HG03159 (cell line): ENCODE measurements at regions not wholly inside any gene's neighbourhood (a gene's known extent, or its start where the extent isn't known, plus 50 kb on each side); places are given as distances from the start of the nearest gene placed in this dataset.
"Not testable (repeated sequence)": the region's sequence is repeated elsewhere in the genome, so short reads cannot be mapped to it uniquely, and the experiment has no call there.

Source experiments
- ATAC-seq: cut with Tn5 transposase; IDR thresholded peaks from one replicate; pipeline ENCODE4 v1.9.1; 2021; ENCODE audit warnings: mild to moderate bottlenecking, moderate library complexity; ENCODE audit not compliant: unreplicated experiment

DNA sequence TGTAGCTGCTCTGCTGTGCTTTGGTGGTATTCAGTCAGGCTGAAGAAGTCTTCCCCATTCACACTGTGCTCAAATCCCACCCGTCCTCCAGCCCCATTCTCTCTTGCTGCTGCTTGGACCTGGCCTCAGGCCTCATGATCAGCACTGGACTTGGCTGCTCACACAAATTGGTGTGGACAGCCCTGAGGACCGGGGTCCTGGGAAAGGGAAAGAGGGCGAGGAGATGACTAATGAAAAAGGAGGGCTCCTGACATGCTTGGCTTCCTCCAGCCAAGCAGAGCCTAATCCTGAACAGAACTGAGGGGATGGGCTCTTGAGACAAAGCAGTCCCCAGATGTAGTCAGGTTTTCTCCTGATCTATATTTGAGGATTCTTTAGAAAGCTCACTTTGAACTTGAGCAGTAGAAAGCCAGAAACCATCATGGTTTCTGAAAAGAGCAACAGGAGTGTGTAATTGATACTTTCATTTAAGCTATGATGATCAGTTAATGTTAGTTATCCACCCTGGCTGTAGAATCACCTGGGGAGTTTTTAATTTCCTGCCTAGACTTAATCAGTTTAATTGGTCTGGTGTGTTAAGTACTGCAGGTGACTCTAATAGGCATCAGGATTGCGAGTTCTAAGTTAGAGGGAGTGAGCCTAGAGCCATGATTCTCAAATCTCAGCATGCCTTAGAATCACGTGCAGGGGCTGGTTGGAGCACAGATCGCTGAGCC lies 79.4 kb upstream of the THBS1 start:
- no peak for ATAC-seq

DNA sequence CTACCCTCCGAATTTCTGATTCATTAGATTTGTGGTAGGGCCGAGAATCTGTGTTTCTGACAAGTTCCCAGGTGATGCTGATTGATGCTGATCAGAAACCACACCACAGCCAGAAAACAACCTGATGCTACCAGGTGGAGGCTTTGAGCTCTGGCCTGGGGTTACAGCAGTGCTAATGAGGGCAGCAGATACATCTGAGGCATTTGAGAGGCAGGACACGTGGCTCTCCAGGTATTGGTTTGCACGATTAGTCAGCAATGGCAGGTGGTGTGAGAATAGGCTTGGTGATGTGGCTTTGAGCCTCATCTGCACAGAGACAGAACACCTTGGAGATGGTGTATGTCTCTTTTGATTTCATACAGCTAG lies 78.8 kb upstream of the THBS1 start:
- ATAC-seq = no peak

DNA sequence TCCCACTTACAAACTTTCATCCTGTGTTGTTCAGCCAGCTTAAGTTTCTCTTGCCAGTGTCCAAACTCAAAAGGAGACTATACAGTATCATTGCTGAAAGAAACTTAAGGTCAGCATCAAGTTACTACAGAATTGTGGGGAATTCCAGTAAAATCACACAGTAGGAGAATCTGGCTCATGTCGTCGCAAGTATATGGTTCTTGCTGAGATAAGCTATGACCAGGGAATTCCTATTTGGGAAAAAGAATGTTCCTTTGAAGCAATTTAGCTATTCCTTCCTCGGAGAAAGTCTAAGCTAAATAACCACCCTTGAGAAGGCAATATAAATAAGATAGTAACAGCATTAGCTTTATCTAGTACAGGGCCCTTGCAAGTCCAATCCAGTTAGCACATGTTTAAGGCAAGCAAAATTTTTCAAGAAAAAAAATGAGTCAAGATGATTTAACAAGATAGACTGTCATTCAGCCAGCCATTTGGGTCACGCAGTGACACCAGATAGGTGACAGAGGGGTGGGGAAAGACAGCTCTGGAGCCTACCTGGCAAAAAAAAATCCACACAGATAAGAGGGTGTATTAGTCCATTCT lies 78.2 kb upstream of the THBS1 start:
- ATAC-seq = no peak

DNA sequence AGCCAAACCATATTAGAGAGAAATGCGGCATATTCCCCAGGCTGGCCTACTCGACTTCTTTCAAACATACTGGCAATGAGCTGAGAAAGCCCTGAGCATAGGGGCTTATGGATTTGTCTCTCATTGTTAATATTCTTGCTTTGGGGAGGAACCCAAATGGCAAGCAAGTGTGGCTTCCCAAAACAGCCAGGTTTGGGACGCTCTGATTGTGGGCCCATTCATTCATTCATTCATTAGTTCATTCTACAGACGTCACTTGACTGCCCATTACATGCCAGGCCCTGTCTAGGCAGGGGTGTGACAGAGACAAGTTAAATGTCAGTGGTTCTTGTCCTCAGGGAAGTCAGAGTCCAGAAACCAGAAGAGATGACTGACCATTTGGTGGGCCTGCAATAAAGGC lies 77.4 kb upstream of the THBS1 start:
- no peak for ATAC-seq

DNA sequence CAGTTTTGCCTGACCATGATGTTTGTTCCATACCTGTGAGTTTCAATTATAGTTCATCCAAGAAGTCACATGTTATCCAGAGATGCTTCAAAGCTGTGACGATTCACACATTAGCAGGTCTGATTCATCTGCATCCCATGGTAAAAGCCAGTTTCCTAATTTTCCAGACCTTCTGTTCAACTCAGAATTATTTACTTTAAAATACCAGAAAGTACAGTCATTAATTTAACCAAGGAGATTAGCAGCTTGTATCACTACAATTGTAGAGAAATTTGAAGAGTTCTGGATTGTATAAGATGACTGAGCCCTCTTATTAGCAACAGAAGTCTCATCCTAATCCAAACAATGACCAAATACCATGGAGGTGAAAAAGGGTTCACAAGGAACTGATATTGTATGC lies 76.1 kb upstream of the THBS1 start:
- no peak for ATAC-seq

DNA sequence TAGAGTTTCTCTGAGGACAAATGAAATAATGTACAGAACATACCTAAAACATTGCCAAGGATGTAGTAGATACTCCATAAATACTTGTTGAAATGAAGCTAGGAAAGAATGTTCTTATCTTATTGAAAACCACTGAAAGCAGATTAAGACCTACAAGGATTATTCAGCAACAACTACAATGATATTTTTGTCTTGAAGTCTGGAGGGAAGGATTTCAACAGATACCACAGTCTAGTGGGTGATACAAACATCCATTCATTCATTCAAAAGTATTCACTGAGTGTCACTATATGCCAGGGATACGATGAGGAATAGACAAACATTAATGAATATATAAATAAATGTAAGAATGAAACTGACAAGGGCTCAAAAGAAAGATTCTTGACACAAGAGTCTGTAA lies 74.7 kb upstream of the THBS1 start:
- no peak for ATAC-seq

DNA sequence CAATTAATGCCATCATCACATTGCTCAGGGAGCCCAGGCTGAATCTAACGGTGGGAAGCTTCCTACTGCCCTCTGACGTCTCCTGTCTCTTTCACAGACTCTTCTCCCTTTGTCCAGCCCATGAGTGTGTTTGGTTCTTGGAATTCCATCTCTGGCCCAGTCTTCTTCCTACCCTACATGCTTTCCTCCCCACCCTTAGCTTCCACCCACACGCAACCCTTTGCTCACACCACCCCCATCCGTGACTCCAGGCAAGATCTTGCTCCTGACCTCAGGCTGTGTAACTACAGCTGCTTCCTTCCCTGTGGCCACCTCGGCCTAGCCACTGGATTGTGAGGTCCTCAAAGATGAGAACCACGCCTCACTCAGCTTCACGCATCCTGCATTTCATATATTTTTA lies 72.3 kb upstream of the THBS1 start:
- ATAC-seq = no peak

DNA sequence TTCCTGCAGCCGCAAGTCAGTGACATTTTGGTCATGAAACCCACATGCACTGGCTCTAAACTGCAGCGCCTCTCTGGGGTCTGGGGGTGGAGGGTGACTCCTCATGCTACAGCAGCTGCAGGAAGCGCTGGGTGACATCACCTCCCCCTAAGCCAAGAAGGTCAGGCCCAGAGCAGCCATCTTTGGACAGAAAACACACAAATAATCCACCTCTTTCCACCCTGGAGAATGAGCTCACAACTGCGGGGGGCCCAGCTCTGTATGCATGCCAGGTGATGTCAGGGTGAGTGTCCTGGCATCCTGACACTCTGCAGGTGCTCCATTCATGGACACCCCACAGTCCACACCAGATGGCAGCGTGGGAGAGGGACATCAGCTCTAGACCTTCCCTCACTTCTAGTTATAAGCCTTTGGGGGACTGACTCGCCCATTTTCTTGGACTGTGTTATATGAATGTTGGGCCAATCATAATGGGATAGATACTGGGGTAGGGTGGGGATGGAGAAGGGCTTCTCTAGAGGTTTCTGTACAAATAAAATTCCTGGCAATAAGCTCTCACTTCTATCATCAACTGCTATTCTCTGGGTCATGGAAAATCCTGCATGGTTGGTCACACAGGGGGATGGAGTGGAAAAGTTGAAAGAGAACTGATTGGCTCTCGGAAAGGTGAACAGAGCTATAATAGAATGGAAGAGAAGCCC lies 70.7 kb upstream of the THBS1 start:
- no peak for ATAC-seq

DNA sequence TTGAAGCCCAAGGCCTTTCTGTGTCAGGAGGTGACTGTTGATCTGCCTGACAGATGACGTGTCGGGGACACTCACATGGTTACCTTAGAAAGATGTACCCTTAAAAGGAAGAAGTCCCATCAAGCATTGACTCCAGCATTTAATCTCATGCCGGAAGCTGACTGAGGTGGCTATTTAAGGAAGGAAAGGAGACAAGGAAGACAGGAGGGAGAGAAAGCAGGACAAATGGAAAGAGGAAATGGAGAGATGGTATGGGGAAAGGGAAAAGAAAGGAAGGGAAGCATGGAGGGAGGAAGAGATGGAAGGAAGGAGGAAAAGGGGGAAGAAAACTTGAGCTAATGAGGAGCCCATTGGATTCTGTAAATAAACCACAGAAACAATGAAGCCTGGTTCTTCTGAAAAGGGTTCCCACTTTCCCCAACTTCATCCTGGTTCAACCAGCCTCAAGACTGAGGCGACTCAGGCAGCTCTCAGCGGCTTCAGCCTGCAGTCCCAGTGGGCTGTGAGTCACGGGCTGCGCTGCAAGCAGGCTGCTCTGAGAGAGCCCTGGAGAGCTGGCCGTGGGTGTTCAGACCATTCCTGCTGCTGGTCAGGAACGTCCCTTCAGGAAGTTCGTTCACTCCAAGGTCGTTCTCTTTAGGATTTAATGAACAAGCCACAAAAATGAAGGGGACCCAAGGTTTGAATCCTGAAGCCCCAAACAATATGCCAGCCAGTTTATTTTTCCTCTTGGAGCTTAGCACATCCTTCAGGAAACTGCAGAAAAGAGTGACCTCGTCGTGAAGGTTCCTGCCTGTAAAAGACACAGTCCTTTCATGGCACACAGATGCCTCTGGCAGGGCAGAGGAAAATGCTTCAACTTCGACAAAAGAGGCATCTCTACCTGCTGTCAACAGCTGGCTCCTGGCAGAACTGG lies 69.6 kb upstream of the THBS1 start:
- ATAC-seq = no peak

DNA sequence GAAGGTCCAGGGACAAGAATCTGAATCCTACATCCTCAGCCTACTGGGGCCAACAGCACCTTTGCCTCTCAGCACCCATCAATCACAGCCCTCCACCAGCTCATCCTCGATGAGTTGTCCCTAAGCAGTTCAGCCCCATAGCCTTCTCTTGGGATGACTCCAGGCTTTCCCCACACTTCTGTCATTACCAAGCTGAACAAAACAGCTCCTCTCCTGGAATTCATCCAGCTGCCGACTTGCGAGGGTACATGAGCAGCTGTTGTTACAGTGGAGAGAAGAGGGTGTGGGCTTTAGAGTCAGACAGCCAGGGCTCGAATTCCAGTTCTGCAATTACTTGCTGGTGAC lies 69.0 kb upstream of the THBS1 start:
- ATAC-seq = no peak

DNA sequence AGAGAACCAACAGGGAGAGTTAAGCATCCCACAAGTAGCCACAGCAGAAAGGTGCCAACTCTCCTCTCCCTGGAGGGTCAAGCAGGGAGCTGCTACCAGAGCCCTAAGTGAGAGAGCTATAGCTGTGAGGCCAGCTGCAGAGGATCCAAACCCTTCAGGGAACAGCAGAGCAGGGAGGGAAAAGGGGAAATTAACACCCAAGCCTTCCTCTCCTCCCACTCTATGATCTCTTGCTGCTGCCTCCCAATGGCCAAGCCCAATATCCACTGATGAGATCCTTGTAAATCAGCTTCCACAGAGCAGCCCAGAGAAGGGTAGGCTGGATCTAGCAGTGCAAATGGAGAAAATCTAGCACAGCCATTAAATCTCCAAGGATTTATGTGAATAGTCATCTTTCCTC lies 68.2 kb upstream of the THBS1 start:
- no peak for ATAC-seq

DNA sequence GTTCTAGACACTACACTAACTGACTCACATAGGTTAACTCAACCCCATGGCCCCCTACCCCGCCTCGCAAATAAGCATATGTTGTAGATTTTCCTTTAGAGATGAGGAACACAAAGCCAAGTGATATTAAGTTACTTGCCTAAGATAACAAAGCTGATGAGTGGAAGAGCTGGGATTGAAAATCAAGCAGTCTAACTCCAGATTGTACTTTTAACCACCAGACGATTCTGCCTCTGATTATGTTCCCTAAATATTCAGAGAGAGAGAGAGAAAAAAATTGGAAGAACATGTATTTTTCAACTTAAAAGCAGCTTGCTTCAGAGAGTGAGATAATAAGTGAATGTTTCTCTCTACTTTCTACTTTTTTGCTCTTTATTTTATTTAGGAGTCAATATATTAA lies 66.9 kb upstream of the THBS1 start:
- no peak for ATAC-seq

DNA sequence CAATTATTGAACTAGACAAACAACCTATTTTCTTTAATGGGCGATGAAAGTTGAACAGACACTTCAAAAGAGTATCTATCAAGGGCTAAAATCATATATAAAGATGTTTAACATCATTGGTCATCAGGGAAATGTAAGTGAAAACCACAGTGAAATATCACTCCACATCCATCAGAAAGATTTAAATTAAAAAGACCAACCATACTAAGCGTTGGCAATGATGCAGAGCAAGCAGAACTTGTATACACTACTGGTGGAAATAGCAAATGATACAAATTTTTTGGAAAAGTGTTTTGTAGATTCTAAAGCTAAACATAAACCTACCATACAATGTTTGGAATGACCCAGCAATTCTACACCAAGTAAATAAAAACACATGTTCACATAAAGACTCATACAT lies 65.9 kb upstream of the THBS1 start:
- ATAC-seq = no peak

DNA sequence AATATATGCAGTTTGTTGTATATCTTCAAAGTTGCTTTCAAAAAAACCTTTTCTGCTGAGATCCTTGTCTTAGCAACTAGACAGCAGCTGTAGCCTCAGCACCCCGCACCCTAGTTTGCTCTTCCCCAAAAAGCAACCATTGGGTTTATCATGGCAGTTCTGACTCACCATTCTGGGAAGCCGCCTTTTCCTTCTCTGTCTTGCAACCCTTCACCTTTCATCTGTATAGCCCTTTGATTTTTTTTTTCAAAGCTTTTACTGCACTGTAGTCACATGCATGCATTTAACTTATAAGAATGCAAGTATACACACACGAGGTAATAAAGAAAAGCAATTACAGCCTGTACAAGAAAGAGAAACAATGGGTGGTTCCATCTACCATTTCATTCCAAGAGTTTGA lies 65.1 kb upstream of the THBS1 start:
- ATAC-seq = no peak

DNA sequence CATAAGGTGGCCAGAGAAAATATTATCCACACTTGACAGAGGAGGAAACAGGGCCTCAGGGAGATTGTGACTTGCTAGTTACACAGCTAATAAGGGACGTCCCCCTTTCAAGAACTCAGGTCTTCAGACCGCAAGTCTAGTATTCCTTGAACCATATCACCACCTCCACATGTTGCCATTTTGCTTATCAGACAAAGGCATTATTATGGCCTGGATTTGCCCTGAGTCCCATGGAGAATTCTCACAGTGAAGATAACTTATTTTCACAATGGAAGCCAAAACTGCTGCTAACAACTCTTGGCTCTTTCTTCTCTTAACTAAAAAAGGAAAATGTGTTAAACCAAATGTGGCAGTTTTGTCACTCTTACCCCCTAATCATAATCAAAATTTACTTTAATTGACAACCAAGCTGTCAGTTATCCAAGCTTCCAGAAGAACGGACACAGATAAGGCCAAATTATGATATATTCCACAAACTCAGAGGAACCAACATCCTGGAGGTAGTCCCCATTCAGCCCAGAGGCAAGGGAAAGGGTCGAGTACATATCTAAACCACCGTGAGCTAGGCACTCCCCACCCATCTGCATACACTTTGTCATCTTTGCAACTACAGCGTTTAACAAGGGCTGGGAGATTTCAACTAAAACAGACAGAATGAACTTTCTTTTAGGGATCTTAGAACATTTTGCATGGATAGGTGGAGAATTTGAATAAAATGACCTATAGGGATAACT lies 63.6 kb upstream of the THBS1 start:
- ATAC-seq = no peak

DNA sequence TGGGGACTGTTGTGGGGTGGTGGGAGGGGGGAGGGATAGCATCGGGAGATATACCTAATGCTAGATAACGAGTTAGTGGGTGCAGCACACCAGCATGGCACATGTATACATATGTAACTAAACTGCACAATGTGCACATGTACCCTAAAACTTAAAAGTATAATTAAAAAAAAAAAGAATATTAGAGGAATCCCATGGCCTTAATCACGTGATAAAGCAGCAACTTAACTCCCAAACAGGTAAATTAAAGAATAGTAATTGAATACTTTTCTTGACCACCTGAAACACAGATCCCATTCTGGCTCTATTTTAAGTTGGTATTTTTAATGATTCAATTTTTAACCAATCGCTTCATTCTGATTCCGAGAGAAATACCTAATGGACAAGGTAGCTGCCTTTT lies 56.9 kb upstream of the THBS1 start:
- not testable (repeated sequence) for ATAC-seq

DNA sequence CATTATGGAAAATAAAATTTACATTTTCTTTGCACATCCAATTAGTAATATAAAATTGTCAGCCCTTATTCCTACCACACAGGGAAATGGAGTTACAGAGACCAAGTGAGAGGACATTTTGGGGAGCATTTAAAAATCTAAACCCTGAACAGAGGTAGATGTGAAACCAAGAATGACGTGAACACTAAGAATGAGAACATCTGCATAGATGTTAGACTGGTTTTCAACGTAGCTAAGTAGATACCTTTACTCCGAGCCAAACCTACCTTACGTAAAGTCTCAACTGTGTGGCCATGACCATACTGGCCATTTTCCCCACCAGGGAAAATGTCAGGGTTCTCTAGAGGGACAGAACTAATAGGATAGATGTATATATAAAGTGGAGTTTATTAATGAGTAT lies 51.4 kb upstream of the THBS1 start:
- no peak for ATAC-seq

DNA sequence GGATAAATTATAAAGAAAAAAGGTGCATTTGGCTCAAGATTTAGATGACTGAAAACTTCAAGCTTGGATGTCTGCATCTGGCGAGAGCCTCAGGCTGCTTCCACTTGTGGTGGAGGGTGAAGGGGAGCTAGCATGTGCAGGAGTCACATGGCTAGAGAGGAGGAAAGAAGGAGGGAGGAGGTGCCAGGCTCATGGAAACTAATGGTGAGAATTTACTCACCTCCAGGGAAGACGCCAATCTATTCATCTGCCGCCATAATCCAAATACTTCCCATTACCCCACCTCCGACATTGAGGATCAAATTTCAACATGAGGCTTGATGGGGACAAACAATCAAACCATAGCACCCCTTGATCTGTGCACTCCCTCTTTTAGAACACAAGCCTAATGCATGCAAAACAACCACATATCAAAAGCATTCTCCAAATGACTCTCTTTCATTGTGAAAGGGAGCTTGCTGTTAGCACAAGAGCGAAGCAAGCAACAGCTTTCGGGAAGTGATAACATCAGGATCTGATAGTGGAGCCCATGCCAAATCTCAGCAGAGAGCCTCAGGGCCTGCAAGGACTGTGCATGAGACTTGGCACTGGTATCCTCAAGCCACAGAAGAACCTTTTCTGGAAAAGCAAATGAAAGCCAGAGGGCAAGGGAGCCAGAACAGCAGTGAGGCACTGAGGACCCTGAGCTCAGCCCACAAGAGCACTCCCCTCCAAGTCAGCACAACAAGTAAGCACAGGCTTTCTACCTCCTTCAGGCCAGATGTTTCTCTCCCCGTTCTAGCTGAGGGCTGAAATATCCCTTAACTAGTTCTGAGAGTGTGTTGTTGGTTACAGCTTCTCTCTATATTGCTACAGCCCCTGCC lies 50.2 kb upstream of the THBS1 start:
- ATAC-seq = no peak
